Peyer's patch (tissue), 4 donors: ENCODE measurements at regions not wholly inside any gene's neighbourhood (a gene's known extent, or its start where the extent isn't known, plus 50 kb on each side); places are given as distances from the start of the nearest gene placed in this dataset.

Experiments
- DNase-seq, 3 donors: peaks; one replicate each; pipeline ENCODE4 v3.0.0-alpha.2; 2017 to 2019
- H3K27ac ChIP-seq, 4 donors: fragments of 200-600 bp; sonication (generic); one replicate each; pipeline ENCODE4 v1.5.1; 2016 to 2019
- H3K27me3 ChIP-seq, 2 donors: fragments of 200-600 bp; sonication (generic); one replicate each; pipeline ENCODE4 v1.5.1; 2019
- H3K36me3 ChIP-seq, 3 donors: fragments of 200-600 bp; sonication (generic); one replicate each; pipeline ENCODE4 v1.5.1; 2016 to 2019
- H3K4me1 ChIP-seq, 4 donors: fragments of 200-600 bp; sonication (generic); one replicate each; pipeline ENCODE4 v1.5.1; 2016 to 2019
- H3K4me3 ChIP-seq, 4 donors: fragments of 200-600 bp; sonication (generic); 1 replicate in 3 of 4; 2 replicates in 1 of 4; pipeline ENCODE4 v1.5.1; 2016 to 2019; ENCODE audit warnings: mild to moderate bottlenecking in 1 of 4
- H3K9me3 ChIP-seq, 4 donors: fragments of 200-600 bp; sonication (generic); one replicate each; pipeline ENCODE4 v1.5.1; 2016 to 2019; ENCODE audit warnings: mild to moderate bottlenecking in 1 of 4
- CTCF ChIP-seq, 6 experiments: fragments of 450-650 bp in 4 of 6; fragments of 200-600 bp in 2 of 6; sonication (generic) in 1 of 6; IDR thresholded peaks; one replicate each; pipeline ENCODE4 v1.5.1; 2017 to 2019; ENCODE audit warnings: antibody characterized with exemption in 6 of 6, mild to moderate bottlenecking in 3 of 6, moderate library complexity in 1 of 6
- POLR2A ChIP-seq, 2 donors: fragments of 450-650 bp; IDR thresholded peaks; one replicate each; pipeline ENCODE4 v1.5.1; 2017; ENCODE audit warnings: antibody characterized with exemption in 2 of 2, mild to moderate bottlenecking in 2 of 2, moderate library complexity in 2 of 2

GRCh38 chr13:85742355-85742754, 56.9 kb downstream of the SLITRK6 start:
- H3K4me3 ChIP-seq = no peak overlapping the region
- no peaks in the 10 kb centered on the region for H3K36me3 ChIP-seq
- TF ChIP-seq POLR2A (IDR thresholded peaks at IDR 0.05) (no peak), CTCF (IDR thresholded peaks at IDR 0.05) (no peak)
- no peaks in the 10 kb centered on the region for H3K4me1 ChIP-seq
- no peaks in the 10 kb centered on the region for H3K9me3 ChIP-seq
- no peaks in the 10 kb centered on the region for H3K27me3 ChIP-seq
- no peak overlapping the region for H3K27ac ChIP-seq
- no peak for DNase-seq

- no peak for DNase-seq
- Histone ChIP-seq H3K27me3 (no peaks in the 10 kb centered on the region), H3K27ac (no peak overlapping the region), H3K4me1 (no peaks in the 10 kb centered on the region), H3K9me3 (no peaks in the 10 kb centered on the region), H3K36me3 (no peaks in the 10 kb centered on the region), H3K4me3 (no peak overlapping the region)
- no peak for TF ChIP-seq POLR2A (IDR thresholded peaks at IDR 0.05)
- TF ChIP-seq CTCF (IDR thresholded peaks at IDR 0.05) = no peak
Measured at GRCh38 chr13:85741017-85741416, 58.2 kb downstream of the SLITRK6 start.

- no peaks in the 10 kb centered on the region for H3K27me3 ChIP-seq
- no peaks in the 10 kb centered on the region for H3K9me3 ChIP-seq
- no peak for DNase-seq
- TF ChIP-seq POLR2A (IDR thresholded peaks at IDR 0.05) (no peak), CTCF (IDR thresholded peaks at IDR 0.05) (no peak)
- H3K36me3 ChIP-seq = no peaks in the 10 kb centered on the region
- H3K4me3 ChIP-seq = no peak overlapping the region
- H3K27ac ChIP-seq = no peak overlapping the region
- no peaks in the 10 kb centered on the region for H3K4me1 ChIP-seq
Measured at GRCh38 chr13:85738696-85739320, 60.4 kb downstream of the SLITRK6 start.

- Histone ChIP-seq H3K27ac (no peak overlapping the region), H3K27me3 (no peaks in the 10 kb centered on the region), H3K9me3 (no peaks in the 10 kb centered on the region), H3K36me3 (no peaks in the 10 kb centered on the region), H3K4me3 (no peak overlapping the region), H3K4me1 (no peaks in the 10 kb centered on the region)
- no peak for TF ChIP-seq CTCF (IDR thresholded peaks at IDR 0.05)
- TF ChIP-seq POLR2A (IDR thresholded peaks at IDR 0.05) = no peak
- DNase-seq = no peak
Measured at GRCh38 chr13:85737952-85738351, 61.3 kb downstream of the SLITRK6 start.

GRCh38 chr13:85729296-85729695, 69.9 kb downstream of the SLITRK6 start:
- no peaks in the 10 kb centered on the region for H3K9me3 ChIP-seq
- DNase-seq = no peak
- H3K27me3 ChIP-seq = no peaks in the 10 kb centered on the region
- TF ChIP-seq CTCF (IDR thresholded peaks at IDR 0.05) (no peak), POLR2A (IDR thresholded peaks at IDR 0.05) (no peak)
- H3K27ac ChIP-seq = no peak overlapping the region
- no peaks in the 10 kb centered on the region for H3K36me3 ChIP-seq
- no peak overlapping the region for H3K4me3 ChIP-seq
- no peaks in the 10 kb centered on the region for H3K4me1 ChIP-seq

- no peak overlapping the region for H3K27ac ChIP-seq
- H3K36me3 ChIP-seq = no peaks in the 10 kb centered on the region
- no peaks in the 10 kb centered on the region for H3K9me3 ChIP-seq
- no peaks in the 10 kb centered on the region for H3K4me1 ChIP-seq
- DNase-seq = no peak
- TF ChIP-seq POLR2A (IDR thresholded peaks at IDR 0.05) (no peak), CTCF (IDR thresholded peaks at IDR 0.05) (no peak)
- H3K27me3 ChIP-seq = no peaks in the 10 kb centered on the region
- no peak overlapping the region for H3K4me3 ChIP-seq
Measured at GRCh38 chr13:85728811-85729210, 70.4 kb downstream of the SLITRK6 start.
